Stomach (tissue), 8 donors: ENCODE measurements at regions not wholly inside any gene's neighbourhood (a gene's known extent, or its start where the extent isn't known, plus 50 kb on each side); places are given as distances from the start of the nearest gene placed in this dataset.

Experiments
- DNase-seq, 2 donors: peaks; one replicate each; pipeline versions ENCODE4 v3.0.0 to v3.0.0-alpha.2; 2013 to 2019
- H3K27ac ChIP-seq, 5 donors: fragments of 200-600 bp in 4 of 5; sonication (generic) in 4 of 5; one replicate each; pipeline ENCODE4 v1.5.1; 2013 to 2019; ENCODE audit warnings: mild to moderate bottlenecking in 1 of 5, moderate library complexity in 1 of 5
- H3K27me3 ChIP-seq, 3 donors: fragments of 200-600 bp; sonication (generic); one replicate each; pipeline ENCODE4 v1.5.1; 2017 to 2019; ENCODE audit warnings: mixed run types in 1 of 3
- H3K36me3 ChIP-seq, 4 donors: fragments of 200-600 bp; sonication (generic); 1 replicate in 3 of 4; 2 replicates in 1 of 4; pipeline ENCODE4 v1.5.1; 2016 to 2019
- H3K4me1 ChIP-seq, 4 donors: fragments of 200-600 bp; sonication (generic); one replicate each; pipeline ENCODE4 v1.5.1; 2016 to 2019
- H3K4me3 ChIP-seq, 4 donors: fragments of 200-600 bp; sonication (generic) in 3 of 4; one replicate each; pipeline ENCODE4 v1.5.1; 2016 to 2019; ENCODE audit warnings: mild to moderate bottlenecking in 1 of 4
- H3K9me3 ChIP-seq, 4 donors: fragments of 200-600 bp; sonication (generic); one replicate each; pipeline ENCODE4 v1.5.1; 2016 to 2019
- CTCF ChIP-seq, 7 experiments: fragments of 450-650 bp in 4 of 7; fragments of 200-600 bp in 3 of 7; sonication (generic) in 3 of 7; IDR thresholded peaks; one replicate each; pipeline ENCODE4 v1.5.1; 2016 to 2019; ENCODE audit warnings: antibody characterized with exemption in 7 of 7, control low read depth in 2 of 7, mild to moderate bottlenecking in 1 of 7
- EP300 ChIP-seq: sonication (generic); formaldehyde crosslinking; IDR thresholded peaks from one replicate; pipeline ENCODE4 v1.6.1; 2017; ENCODE audit warnings: antibody characterized with exemption
- POLR2A ChIP-seq, 4 donors: fragments of 450-650 bp; IDR thresholded peaks; one replicate each; pipeline ENCODE4 v1.6.1; 2016; ENCODE audit warnings: antibody characterized with exemption in 4 of 4, control low read depth in 2 of 4, mild to moderate bottlenecking in 1 of 4, moderate library complexity in 1 of 4
- POLR2AphosphoS5 ChIP-seq, 3 donors: sonication (generic); formaldehyde crosslinking; IDR thresholded peaks; one replicate each; pipeline ENCODE4 v1.6.1; 2016; ENCODE audit warnings: antibody characterized with exemption in 3 of 3
- WGBS, 5 donors: extraction: QIAGEN DNeasy Blood & Tissue Kit in 3 of 5; methylation state at CpG; one replicate each; pipeline versions ENCODE4 v1.1.5 to v1.1.7; 2013 to 2018; 5-methylcytosine and 5-hydroxymethylcytosine counted together
- intact Hi-C: fragments of 100-400 bp; cut with DNase I; formaldehyde crosslinking; loops from one replicate; pipeline ENCODE4 v1.15.1; 2023; ENCODE audit warnings: low total_unique reads
- donor health status: healthy with polysubstance abuse.
- donor health status: Bipolar disorder and iron deficiency.
- donor health status: healthy.

GRCh38 chr2:215712871-215713790 lies 277.3 kb upstream of the FN1 start:
- peak in 1 of 2 donors; percentile 67 for DNase-seq
- H3K36me3 ChIP-seq = no peaks in the 10 kb centered on the region
- H3K4me3 ChIP-seq = no peak overlapping the region
- 27 to 48% (median 35%) methylated on average over 2 of the region's 2 CpGs for WGBS, 5 donors
- peak overlapping the region in 4 of 5 donors; percentile 38 to 72 (median 54) for H3K27ac ChIP-seq
- H3K27me3 ChIP-seq = no peaks in the 10 kb centered on the region
- TF ChIP-seq POLR2A (IDR thresholded peaks at IDR 0.05) (no peak), POLR2AphosphoS5 (IDR thresholded peaks at IDR 0.05) (peak; percentile 26 to 79 (median 54)), CTCF (IDR thresholded peaks at IDR 0.05) (no peak), EP300 (no peak)
- peaks cover 0 to 41% (median 23%) of the 10 kb centered on the region in 4 donors for H3K4me1 ChIP-seq
- intact Hi-C loops = no loop called here
- H3K9me3 ChIP-seq = no peaks in the 10 kb centered on the region

GRCh38 chr2:215712219-215712868 lies 276.5 kb upstream of the FN1 start:
- Histone ChIP-seq H3K36me3 (no peaks in the 10 kb centered on the region), H3K27me3 (no peaks in the 10 kb centered on the region), H3K27ac (peak overlapping the region in 4 of 5 donors; percentile 29 to 72 (median 54)), H3K4me3 (no peak overlapping the region), H3K9me3 (no peaks in the 10 kb centered on the region), H3K4me1 (peaks cover 0 to 35% (median 22%) of the 10 kb centered on the region in 4 donors)
- TF ChIP-seq EP300 (no peak), CTCF (IDR thresholded peaks at IDR 0.05) (no peak), POLR2A (IDR thresholded peaks at IDR 0.05) (no peak), POLR2AphosphoS5 (IDR thresholded peaks at IDR 0.05) (no peak)
- DNase-seq = peak in 1 of 2 donors; percentile 27
- WGBS, 5 donors = 32 to 35% (median 32%) methylated on average over 3 of the region's 3 CpGs
- intact Hi-C loops = no loop called here

GRCh38 chr2:215711471-215712034 lies 275.7 kb upstream of the FN1 start:
- peak in 1 of 2 donors; percentile 38 for DNase-seq
- Histone ChIP-seq H3K27ac (peak overlapping the region in 3 of 5 donors; percentile 43 to 72 (median 65)), H3K36me3 (no peaks in the 10 kb centered on the region), H3K9me3 (no peaks in the 10 kb centered on the region), H3K4me1 (peaks cover 0 to 35% (median 22%) of the 10 kb centered on the region in 4 donors), H3K27me3 (no peaks in the 10 kb centered on the region), H3K4me3 (no peak overlapping the region)
- intact Hi-C loops = no loop called here
- no peak for TF ChIP-seq POLR2A (IDR thresholded peaks at IDR 0.05)
- TF ChIP-seq CTCF (IDR thresholded peaks at IDR 0.05) = no peak
- TF ChIP-seq POLR2AphosphoS5 (IDR thresholded peaks at IDR 0.05) = no peak
- TF ChIP-seq EP300 = no peak
- 63 to 72% (median 69%) methylated on average over 2 of the region's 2 CpGs for WGBS, 5 donors

GRCh38 chr2:215707608-215708007 lies 271.7 kb upstream of the FN1 start:
- TF ChIP-seq CTCF (IDR thresholded peaks at IDR 0.05) (no peak), EP300 (no peak), POLR2A (IDR thresholded peaks at IDR 0.05) (no peak), POLR2AphosphoS5 (IDR thresholded peaks at IDR 0.05) (no peak)
- H3K36me3 ChIP-seq = no peaks in the 10 kb centered on the region
- intact Hi-C loops = no loop called here
- H3K9me3 ChIP-seq = no peaks in the 10 kb centered on the region
- 51 to 69% (median 60%) methylated on average over 7 of the region's 7 CpGs for WGBS, 5 donors
- H3K27ac ChIP-seq = no peak overlapping the region
- no peak overlapping the region for H3K4me3 ChIP-seq
- no peaks in the 10 kb centered on the region for H3K27me3 ChIP-seq
- H3K4me1 ChIP-seq = peaks cover 0 to 32% (median 17%) of the 10 kb centered on the region in 4 donors
- DNase-seq = peak in 1 of 2 donors; percentile 53
